ENCODE measurements at regions not wholly inside any gene's neighbourhood (a gene's known extent, or its start where the extent isn't known, plus 50 kb on each side); places are given as distances from the start of the nearest gene placed in this dataset.

DNA sequence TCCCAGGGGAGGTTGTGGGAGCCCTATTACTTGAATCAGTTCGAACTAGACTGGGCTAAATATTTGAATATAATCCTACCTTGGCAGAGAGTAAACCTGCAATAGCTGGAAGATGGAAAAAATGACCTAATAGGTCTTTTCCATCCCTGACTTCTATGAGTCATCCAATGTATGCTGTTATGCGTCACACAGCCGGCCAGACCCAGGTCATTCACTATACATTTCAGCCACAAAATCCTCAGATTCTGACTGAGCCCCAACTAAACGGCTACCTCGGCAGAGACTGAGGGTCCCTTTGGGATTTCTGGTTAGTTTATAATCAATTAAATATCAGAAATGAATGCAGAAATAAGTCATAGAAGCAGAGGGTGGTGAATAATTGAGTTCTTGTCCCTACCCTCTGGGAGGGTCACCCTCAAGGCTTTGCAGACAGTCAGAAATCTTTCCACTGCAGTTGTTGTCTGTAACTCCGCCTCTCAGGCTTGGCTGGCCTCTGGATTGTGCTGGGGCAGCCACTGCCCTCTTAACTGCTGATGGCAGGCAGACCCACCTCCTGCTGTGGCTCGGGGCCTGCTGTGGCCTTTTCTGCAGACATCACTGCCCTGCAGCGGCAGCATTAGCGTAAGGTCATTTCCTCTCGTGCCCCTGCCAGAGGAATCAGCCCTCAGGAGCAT lies 240.5 kb downstream of the TGFB2 start:
- CTCF ChIA-PET, result no interaction called here
- Mint-ChIP-seq H3K27me3 (peaks cover 2% of the 10 kb centered on the region), H3K36me3 (ENCODE audit: low read depth) (peaks cover 2% of the 10 kb centered on the region), H3K27ac (no peak overlapping the region), H3K4me1 (no peaks in the 10 kb centered on the region), H3K4me3 (no peak overlapping the region), H3K9me3 (ENCODE audit: low read depth) (peaks cover 8% of the 10 kb centered on the region)
- ATAC-seq, result no peak
- intact Hi-C loops (cut with DNase I, micrococcal nuclease), result no loop called here
- POLR2A ChIA-PET, result no interaction called here
- DNase-seq, result no peak

DNA sequence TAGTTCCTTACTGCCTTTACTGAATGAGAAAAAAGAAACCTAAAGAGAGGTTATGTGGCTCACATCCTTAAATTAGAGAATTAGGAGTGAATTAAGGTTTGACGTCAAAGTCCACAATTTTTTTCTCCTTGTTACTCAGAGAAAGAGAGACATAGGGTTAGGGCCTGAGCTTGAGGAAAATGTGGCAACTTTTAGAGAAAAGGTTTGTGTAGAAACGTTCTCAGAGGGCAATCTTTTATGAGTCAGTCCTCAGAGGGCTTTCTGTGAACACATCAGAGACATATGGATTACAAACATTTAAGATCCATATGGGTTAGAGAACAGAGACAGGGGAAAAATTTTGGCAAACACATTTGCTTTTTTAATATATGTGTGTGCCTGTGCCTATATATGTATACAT lies 242.8 kb downstream of the TGFB2 start:
- intact Hi-C loops (cut with DNase I, micrococcal nuclease), result no loop called here
- Mint-ChIP-seq H3K27me3 (peaks cover 2% of the 10 kb centered on the region), H3K4me1 (no peaks in the 10 kb centered on the region), H3K36me3 (ENCODE audit: low read depth) (peaks cover 2% of the 10 kb centered on the region), H3K4me3 (no peak overlapping the region), H3K27ac (no peak overlapping the region), H3K9me3 (ENCODE audit: low read depth) (peaks cover 5% of the 10 kb centered on the region)
- ATAC-seq (no peak), DNase-seq (no peak)
- POLR2A ChIA-PET, result no interaction called here
- CTCF ChIA-PET, result no interaction called here

DNA sequence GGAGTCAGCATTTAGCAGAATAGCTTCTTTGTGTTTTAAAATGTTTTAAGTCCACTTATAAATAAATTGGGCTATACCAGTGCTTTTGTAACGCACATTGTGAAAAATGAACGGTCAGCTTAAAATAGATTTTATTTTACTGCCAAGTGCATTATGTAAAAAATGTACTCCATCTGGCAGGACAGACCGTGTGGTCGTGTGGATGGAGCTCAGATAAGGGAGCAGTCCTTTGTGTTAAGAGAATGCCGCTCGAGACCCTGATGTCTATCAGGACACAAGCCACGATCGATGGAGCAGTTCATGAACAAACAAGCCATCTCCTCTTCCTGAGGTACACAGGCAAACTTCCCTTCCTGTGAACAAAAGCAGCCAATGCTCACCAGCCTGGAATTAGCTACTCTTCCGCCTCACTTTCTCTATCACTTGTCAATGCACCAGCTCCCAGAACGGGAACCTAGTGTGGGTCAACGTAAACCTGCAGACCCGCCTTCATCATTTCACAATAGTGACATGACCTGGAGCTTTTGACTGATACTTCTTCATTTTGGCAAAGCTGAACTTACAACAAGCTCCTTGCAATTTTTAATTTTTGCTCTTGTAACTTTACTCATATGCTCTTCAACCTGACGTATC lies 243.5 kb downstream of the TGFB2 start:
- peaks cover 2% of the 10 kb centered on the region for H3K36me3 Mint-ChIP-seq (ENCODE audit: low read depth)
- DNase-seq (no peak), ATAC-seq (no peak)
- H3K9me3 Mint-ChIP-seq (ENCODE audit: low read depth), result peaks cover 3% of the 10 kb centered on the region
- peaks cover 1% of the 10 kb centered on the region for H3K27me3 Mint-ChIP-seq
- POLR2A ChIA-PET, result no interaction called here
- no peaks in the 10 kb centered on the region for H3K4me1 Mint-ChIP-seq
- no peak overlapping the region for H3K4me3 Mint-ChIP-seq
- intact Hi-C loops (cut with DNase I, micrococcal nuclease), result no loop called here
- CTCF ChIA-PET, result interaction anchor here (0.7 kb wide), 1 partner anchor 14 kb away, joined by 3 read pairs; no protein-coding TSS in a partner anchor
- no peak overlapping the region for H3K27ac Mint-ChIP-seq

DNA sequence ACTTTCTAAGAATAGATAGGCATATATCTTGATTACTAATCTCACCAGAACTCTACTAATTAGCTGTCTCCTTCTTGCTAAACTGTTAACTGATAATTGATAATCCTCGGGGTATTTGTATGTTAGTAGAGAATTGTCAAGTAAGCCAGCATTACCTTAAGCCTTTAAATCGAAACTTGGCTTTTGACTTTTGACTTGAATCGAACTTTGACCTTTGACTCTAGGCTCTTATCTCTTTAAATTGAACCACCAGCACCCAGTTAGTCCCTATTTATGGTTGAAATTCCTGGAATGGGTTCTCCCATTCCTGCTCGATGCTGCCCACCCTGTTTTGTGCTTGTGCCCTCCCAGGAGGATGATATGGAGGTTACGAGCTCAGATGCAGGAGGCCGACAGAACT lies 244.4 kb downstream of the TGFB2 start:
- no peaks in the 10 kb centered on the region for H3K27me3 Mint-ChIP-seq
- no peak overlapping the region for H3K27ac Mint-ChIP-seq
- ChIA-PET CTCF (interaction anchor here (0.6 kb wide), 1 partner anchor 189 kb away, joined by 3 read pairs; no protein-coding TSS in a partner anchor), POLR2A (no interaction called here)
- no peak overlapping the region for H3K4me3 Mint-ChIP-seq
- no peaks in the 10 kb centered on the region for H3K4me1 Mint-ChIP-seq
- H3K36me3 Mint-ChIP-seq (ENCODE audit: low read depth), result no peaks in the 10 kb centered on the region
- H3K9me3 Mint-ChIP-seq (ENCODE audit: low read depth), result no peaks in the 10 kb centered on the region
- intact Hi-C loops (cut with DNase I, micrococcal nuclease), result no loop called here
- DNase-seq, result no peak
- no peak for ATAC-seq

DNA sequence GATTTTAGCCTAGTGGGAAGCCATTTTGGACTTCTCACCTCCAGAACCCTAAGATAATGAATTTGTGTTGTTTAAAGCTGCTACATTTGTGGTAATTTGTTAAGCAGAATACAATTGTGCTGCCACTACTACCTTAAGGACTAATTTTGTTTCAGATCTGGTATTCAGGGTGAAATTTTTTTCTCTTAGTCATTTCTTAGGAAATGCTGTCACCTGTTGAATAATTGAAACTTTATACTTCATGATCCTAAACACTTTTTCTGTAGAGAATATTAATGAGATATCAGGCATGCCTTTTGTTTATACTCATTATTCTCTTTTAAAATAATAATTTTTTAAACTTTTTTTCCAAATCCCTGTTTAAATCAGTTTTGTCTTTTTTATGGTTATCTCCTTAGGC lies 246.8 kb downstream of the TGFB2 start:
- no peak overlapping the region for H3K4me3 Mint-ChIP-seq
- CTCF ChIA-PET, result no interaction called here
- H3K27me3 Mint-ChIP-seq, result no peaks in the 10 kb centered on the region
- no peak for ATAC-seq
- DNase-seq, result no peak
- H3K4me1 Mint-ChIP-seq, result no peaks in the 10 kb centered on the region
- no peaks in the 10 kb centered on the region for H3K36me3 Mint-ChIP-seq (ENCODE audit: low read depth)
- no peaks in the 10 kb centered on the region for H3K9me3 Mint-ChIP-seq (ENCODE audit: low read depth)
- intact Hi-C loops (cut with DNase I, micrococcal nuclease), result no loop called here
- H3K27ac Mint-ChIP-seq, result no peak overlapping the region
- POLR2A ChIA-PET, result no interaction called here

DNA sequence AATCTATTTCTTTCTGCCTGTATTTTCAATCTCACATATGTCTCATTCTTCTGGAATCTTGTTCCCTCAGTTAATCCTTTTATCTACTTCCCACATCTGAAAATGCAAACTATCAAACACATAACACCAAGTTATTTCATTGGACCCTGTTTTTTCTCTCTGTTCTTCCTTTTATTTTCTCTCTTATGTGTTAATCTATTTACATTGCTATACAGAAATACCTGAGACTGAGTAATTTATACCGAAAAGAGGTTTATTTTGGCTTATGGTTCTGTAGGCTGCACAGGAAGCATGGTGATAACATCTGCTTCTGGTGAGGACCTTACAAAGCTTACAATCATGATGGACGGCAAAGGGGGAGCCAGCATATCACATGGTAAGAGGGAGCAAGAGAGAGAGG lies 247.6 kb downstream of the TGFB2 start:
- intact Hi-C loops (cut with DNase I, micrococcal nuclease), result no loop called here
- POLR2A ChIA-PET, result no interaction called here
- DNase-seq, result no peak
- H3K9me3 Mint-ChIP-seq (ENCODE audit: low read depth), result no peaks in the 10 kb centered on the region
- CTCF ChIA-PET, result no interaction called here
- H3K4me1 Mint-ChIP-seq, result no peaks in the 10 kb centered on the region
- H3K4me3 Mint-ChIP-seq, result no peak overlapping the region
- H3K27ac Mint-ChIP-seq, result no peak overlapping the region
- H3K27me3 Mint-ChIP-seq, result peaks cover 1% of the 10 kb centered on the region
- ATAC-seq, result no peak
- H3K36me3 Mint-ChIP-seq (ENCODE audit: low read depth), result no peaks in the 10 kb centered on the region

DNA sequence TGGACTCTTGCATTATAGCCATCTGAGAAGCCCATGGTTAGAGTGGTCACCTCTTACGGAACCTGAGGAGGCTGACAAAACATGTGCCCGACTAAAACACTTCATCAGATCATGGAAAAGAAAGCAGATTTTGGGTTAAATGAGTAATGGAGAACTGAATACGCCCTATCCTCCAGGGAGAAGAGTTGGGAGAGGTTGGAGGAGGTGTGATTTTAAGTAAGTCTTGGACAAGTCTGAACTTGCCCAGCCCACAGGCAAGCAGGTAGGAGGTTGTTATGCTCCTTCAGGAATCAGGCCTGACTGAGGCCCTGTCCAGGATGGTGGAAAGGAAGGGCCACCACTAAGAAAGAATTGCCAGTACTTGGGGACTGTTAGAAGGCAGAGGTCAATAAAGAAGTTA lies 255.8 kb downstream of the TGFB2 start:
- DNase-seq (no peak), ATAC-seq (no peak)
- no peaks in the 10 kb centered on the region for H3K4me1 Mint-ChIP-seq
- CTCF ChIA-PET, result no interaction called here
- H3K36me3 Mint-ChIP-seq (ENCODE audit: low read depth), result no peaks in the 10 kb centered on the region
- peaks cover 5% of the 10 kb centered on the region for H3K27me3 Mint-ChIP-seq
- H3K9me3 Mint-ChIP-seq (ENCODE audit: low read depth), result peaks cover 3% of the 10 kb centered on the region
- intact Hi-C loops (cut with DNase I, micrococcal nuclease), result no loop called here
- POLR2A ChIA-PET, result no interaction called here
- no peak overlapping the region for H3K27ac Mint-ChIP-seq
- H3K4me3 Mint-ChIP-seq, result no peak overlapping the region

DNA sequence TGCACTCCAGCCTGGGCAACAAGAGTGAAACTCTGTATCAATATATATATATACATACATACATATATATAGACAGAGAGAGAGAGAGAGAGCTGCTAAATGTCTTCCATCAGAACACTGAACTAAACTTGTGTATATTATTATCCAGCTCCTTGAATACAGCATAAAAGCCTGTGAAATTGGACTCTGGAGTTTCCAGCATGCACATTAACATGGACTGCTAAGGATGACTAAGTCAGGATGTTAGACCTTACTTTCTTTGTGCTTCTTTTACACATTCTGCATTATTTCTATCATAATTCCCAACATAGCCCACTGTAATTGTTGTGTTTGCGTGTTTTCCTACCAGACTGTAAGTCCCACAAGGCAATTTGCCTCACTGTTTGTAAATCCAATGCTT lies 259.1 kb downstream of the TGFB2 start:
- H3K4me3 Mint-ChIP-seq, result no peak overlapping the region
- intact Hi-C loops (cut with DNase I, micrococcal nuclease), result no loop called here
- no peaks in the 10 kb centered on the region for H3K36me3 Mint-ChIP-seq (ENCODE audit: low read depth)
- H3K4me1 Mint-ChIP-seq, result no peaks in the 10 kb centered on the region
- DNase-seq (no peak), ATAC-seq (no peak)
- POLR2A ChIA-PET, result no interaction called here
- peaks cover 16% of the 10 kb centered on the region for H3K9me3 Mint-ChIP-seq (ENCODE audit: low read depth)
- H3K27ac Mint-ChIP-seq, result no peak overlapping the region
- CTCF ChIA-PET, result no interaction called here
- H3K27me3 Mint-ChIP-seq, result no peaks in the 10 kb centered on the region

DNA sequence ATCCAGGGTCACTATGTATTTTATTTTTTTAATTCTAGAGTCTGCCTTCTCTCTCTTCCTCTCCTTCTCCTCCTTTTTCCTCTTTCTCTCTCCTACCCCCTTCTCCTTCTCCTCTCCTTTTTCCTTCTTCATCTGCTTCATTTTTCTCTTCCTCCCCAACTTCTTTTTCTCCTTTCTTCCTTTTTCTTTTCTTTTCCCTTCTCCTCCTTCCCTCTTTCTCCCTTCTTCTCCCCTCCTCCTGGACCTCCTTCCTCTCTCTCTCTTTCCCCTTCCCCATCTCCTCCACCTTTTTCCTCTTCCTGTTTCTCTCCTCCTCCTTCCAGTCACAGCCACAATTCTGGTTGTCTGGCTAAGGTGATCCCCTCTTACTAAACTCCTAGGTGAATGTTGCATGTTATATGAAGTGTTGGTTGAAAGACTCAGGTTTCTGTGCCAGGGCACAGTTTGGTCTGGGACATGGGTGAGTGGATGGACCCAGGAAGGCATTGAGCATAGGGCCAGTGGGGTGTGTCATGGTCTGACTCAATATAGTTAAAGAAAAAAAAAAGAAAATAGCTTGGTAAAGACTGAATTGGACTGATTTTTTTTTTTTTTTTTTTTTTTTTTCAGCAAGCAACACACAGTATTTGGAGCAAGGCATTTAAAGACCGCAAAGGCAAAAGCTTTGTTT lies 266.9 kb downstream of the TGFB2 start:
- Mint-ChIP-seq H3K9me3 (ENCODE audit: low read depth) (peaks cover 10% of the 10 kb centered on the region), H3K27ac (no peak overlapping the region), H3K4me1 (no peaks in the 10 kb centered on the region), H3K27me3 (no peaks in the 10 kb centered on the region), H3K36me3 (ENCODE audit: low read depth) (no peaks in the 10 kb centered on the region), H3K4me3 (no peak overlapping the region)
- intact Hi-C loops (cut with DNase I, micrococcal nuclease), result no loop called here
- no peak for ATAC-seq
- POLR2A ChIA-PET, result no interaction called here
- DNase-seq, result no peak
- CTCF ChIA-PET, result no interaction called here

DNA sequence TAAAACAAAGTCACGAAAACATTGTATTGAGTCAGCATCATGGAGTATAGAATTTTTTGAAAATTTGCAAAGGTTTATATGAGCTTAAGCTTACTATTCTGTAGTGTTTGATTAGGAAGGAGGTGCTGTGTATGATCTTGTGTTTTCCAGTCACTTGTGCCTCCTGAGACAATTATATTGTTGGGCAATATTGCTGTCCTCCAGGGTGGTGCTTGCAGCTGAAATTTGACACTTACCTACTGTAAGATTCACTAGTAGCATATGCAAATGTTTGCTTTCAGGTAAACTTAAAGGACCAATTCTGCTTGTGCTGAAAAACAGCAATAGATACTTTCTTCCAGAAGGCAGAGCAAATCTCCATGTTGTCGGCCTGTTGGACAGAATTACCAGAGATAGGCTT lies 268.0 kb downstream of the TGFB2 start:
- Mint-ChIP-seq H3K4me1 (no peaks in the 10 kb centered on the region), H3K27me3 (no peaks in the 10 kb centered on the region), H3K9me3 (ENCODE audit: low read depth) (peaks cover 6% of the 10 kb centered on the region), H3K36me3 (ENCODE audit: low read depth) (no peaks in the 10 kb centered on the region), H3K27ac (no peak overlapping the region), H3K4me3 (no peak overlapping the region)
- DNase-seq (no peak), ATAC-seq (no peak)
- ChIA-PET CTCF (no interaction called here), POLR2A (no interaction called here)
- intact Hi-C loops (cut with DNase I, micrococcal nuclease), result no loop called here

DNA sequence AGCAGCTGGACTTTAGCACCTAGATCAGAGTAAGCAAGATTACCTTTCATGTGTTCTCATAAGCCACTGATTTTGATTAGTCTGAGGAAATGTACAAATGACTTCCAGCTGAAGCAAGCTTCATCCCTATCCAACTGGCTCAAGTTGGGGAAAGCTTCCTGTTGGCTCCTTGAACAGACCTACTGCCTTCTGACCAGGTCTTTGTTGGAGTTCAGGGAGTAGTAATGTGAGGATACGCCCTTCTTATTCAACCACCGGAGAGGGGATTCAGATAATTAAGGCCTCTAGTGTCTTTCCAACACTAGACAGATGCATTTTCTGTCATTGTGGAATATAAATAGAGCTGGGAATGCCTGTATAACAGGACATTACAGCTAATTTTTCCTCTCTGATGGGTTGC lies 268.9 kb downstream of the TGFB2 start:
- CTCF ChIA-PET, result interaction anchor here (0.7 kb wide), 1 partner anchor 528 kb away, joined by 3 read pairs; no protein-coding TSS in a partner anchor
- Mint-ChIP-seq H3K27me3 (no peaks in the 10 kb centered on the region), H3K27ac (no peak overlapping the region), H3K9me3 (ENCODE audit: low read depth) (no peaks in the 10 kb centered on the region), H3K4me1 (no peaks in the 10 kb centered on the region), H3K36me3 (ENCODE audit: low read depth) (no peaks in the 10 kb centered on the region), H3K4me3 (no peak overlapping the region)
- no peak for DNase-seq
- POLR2A ChIA-PET, result no interaction called here
- intact Hi-C loops (cut with DNase I, micrococcal nuclease), result no loop called here
- no peak for ATAC-seq

DNA sequence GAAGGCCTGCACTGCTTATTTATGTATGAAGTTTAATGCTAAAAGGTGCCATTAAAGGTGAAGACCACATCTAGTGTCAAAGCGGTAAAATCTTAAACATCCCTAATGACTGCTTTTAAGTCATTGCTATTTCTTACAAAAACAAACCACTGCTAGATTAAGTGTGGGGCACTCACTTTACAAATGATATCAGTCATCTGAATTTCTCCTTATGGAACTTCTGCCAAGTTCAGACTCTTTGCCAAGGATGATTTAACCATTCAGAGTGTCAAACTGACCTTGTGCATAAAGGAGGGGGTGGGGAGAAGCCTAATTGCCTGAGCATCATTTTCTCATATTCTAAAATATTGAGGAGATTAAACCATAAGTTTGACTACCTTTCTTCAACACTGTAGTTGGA lies 271.5 kb downstream of the TGFB2 start:
- Mint-ChIP-seq H3K36me3 (ENCODE audit: low read depth) (no peaks in the 10 kb centered on the region), H3K9me3 (ENCODE audit: low read depth) (no peaks in the 10 kb centered on the region), H3K27ac (no peak overlapping the region), H3K27me3 (no peaks in the 10 kb centered on the region), H3K4me1 (no peaks in the 10 kb centered on the region), H3K4me3 (no peak overlapping the region)
- DNase-seq, result no peak
- CTCF ChIA-PET, result no interaction called here
- no peak for ATAC-seq
- intact Hi-C loops (cut with DNase I, micrococcal nuclease), result no loop called here
- POLR2A ChIA-PET, result no interaction called here

All from activated CD4-positive, alpha-beta T cell treated with anti-CD3 and anti-CD28 coated beads for 36 hours (primary cell).